PC-9 (cell line): ENCODE measurements at regions not wholly inside any gene's neighbourhood (a gene's known extent, or its start where the extent isn't known, plus 50 kb on each side); places are given as distances from the start of the nearest gene placed in this dataset.

Experiments used
- CTCF ChIP-seq: fragments of 200-600 bp; sonication (generic); conservative IDR thresholded peaks from 2 replicates; pipeline ENCODE4 v1.6.1; 2017; ENCODE audit warnings: mixed run types, antibody characterized with exemption, mild to moderate bottlenecking, moderate library complexity
- EZH2 ChIP-seq: fragments of 200-600 bp; sonication (generic); IDR thresholded peaks from 2 replicates; pipeline ENCODE4 v1.8.0; 2017; ENCODE audit warnings: antibody characterized with exemption, low read depth

GRCh38 chr21:28235169-28235895 is 757.3 kb downstream of the LTN1 start:
- no peak for TF ChIP-seq EZH2
- TF ChIP-seq CTCF, result no peak
